CD4-positive, alpha-beta T cell treated with Interleukin-12 subunit alpha and Interleukin-12 subunit beta, for 1 hour (primary cell): ENCODE measurements at regions not wholly inside any gene's neighbourhood (a gene's known extent, or its start where the extent isn't known, plus 50 kb on each side); places are given as distances from the start of the nearest gene placed in this dataset.

ENCODE experiments used
- DNase-seq: peaks from one replicate; pipeline ENCODE4 v3.0.0-alpha.2; 2020

- peak; percentile 61 for DNase-seq
Measured at GRCh38 chr14:22084393-22085281, 411.0 kb upstream of the OR4E1 start.

GRCh38 chr14:22081337-22081736 lies 407.7 kb upstream of the OR4E1 start:
- DNase-seq, result no peak

GRCh38 chr14:22079766-22080165 lies 406.1 kb upstream of the OR4E1 start:
- no peak for DNase-seq

- no peak for DNase-seq
Measured at GRCh38 chr14:22073801-22074200, 400.2 kb upstream of the OR4E1 start.

GRCh38 chr14:22071006-22071405 lies 397.4 kb upstream of the OR4E1 start:
- DNase-seq, result peak; percentile 53

- peak; percentile 60 for DNase-seq
Measured at GRCh38 chr14:22070119-22070982, 396.7 kb upstream of the OR4E1 start.

GRCh38 chr14:22065347-22065746 lies 391.7 kb upstream of the OR4E1 start:
- DNase-seq, result no peak

- DNase-seq, result no peak
Measured at GRCh38 chr14:22059201-22059600, 385.6 kb upstream of the OR4E1 start.

GRCh38 chr14:22052795-22053194 lies 379.2 kb upstream of the OR4E1 start:
- peak; percentile 14 for DNase-seq

GRCh38 chr14:22047115-22047514 lies 373.5 kb upstream of the OR4E1 start:
- peak; percentile 65 for DNase-seq

- no peak for DNase-seq
Measured at GRCh38 chr14:22046063-22046462, 372.4 kb upstream of the OR4E1 start.

- DNase-seq, result no peak
Measured at GRCh38 chr14:22044193-22044592, 370.6 kb upstream of the OR4E1 start.

- no peak for DNase-seq
Measured at GRCh38 chr14:22040781-22041125, 367.1 kb upstream of the OR4E1 start.

GRCh38 chr14:22039938-22040780 lies 366.5 kb upstream of the OR4E1 start:
- peak; percentile 57 for DNase-seq

GRCh38 chr14:22036541-22037239 lies 363.1 kb upstream of the OR4E1 start:
- DNase-seq, result no peak

- no peak for DNase-seq
Measured at GRCh38 chr14:22026527-22026926, 352.9 kb upstream of the OR4E1 start.

- no peak for DNase-seq
Measured at GRCh38 chr14:22025879-22026278, 352.3 kb upstream of the OR4E1 start.

GRCh38 chr14:22024137-22024536 lies 350.5 kb upstream of the OR4E1 start:
- DNase-seq, result no peak

GRCh38 chr14:22018890-22019289 lies 345.3 kb upstream of the OR4E1 start:
- no peak for DNase-seq

GRCh38 chr14:22012452-22012851 lies 338.8 kb upstream of the OR4E1 start:
- DNase-seq, result no peak

- no peak for DNase-seq
Measured at GRCh38 chr14:22011253-22011642, 337.6 kb upstream of the OR4E1 start.

- no peak for DNase-seq
Measured at GRCh38 chr14:22010545-22011252, 337.1 kb upstream of the OR4E1 start.
